Embryonic facial prominence (tissue), 1 donor: ENCODE measurements at regions not wholly inside any gene's neighbourhood (a gene's known extent, or its start where the extent isn't known, plus 50 kb on each side); places are given as distances from the start of the nearest gene placed in this dataset.
A peak's percentile ranks its signal among the peaks of the same experiment; 100 is the strongest.

Experiments
- DNase-seq: peaks from one replicate; pipeline ENCODE4 v3.0.0-alpha.2; 2016; ENCODE audit errors: extremely low spot score

DNA sequence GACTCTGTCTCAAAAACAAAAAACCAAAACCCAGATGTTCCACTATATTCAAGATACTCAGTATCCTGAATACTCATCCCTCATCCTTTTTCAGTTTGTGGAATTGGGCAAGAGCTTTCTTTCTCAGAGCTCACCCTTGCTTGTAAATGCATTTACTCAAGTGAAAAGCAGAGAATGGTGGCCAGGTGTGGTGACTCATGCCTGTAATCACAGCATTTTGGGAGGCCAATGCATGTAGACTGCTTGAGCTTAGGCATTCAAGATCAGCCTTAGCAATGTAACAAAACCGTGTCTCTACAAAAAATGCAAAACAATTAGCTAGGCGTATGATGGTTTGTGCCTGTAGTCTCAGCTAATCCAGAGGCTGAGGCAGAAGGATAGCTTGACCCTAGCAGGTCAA is 553.2 kb upstream of the AMELY start:
- no peak for DNase-seq

- DNase-seq, result no peak
These were observed 552.2 kb upstream of the AMELY start for GRCh38 chrY:7463711-7464110.

- no peak for DNase-seq
These were observed 551.6 kb upstream of the AMELY start for GRCh38 chrY:7463196-7463595.

DNA sequence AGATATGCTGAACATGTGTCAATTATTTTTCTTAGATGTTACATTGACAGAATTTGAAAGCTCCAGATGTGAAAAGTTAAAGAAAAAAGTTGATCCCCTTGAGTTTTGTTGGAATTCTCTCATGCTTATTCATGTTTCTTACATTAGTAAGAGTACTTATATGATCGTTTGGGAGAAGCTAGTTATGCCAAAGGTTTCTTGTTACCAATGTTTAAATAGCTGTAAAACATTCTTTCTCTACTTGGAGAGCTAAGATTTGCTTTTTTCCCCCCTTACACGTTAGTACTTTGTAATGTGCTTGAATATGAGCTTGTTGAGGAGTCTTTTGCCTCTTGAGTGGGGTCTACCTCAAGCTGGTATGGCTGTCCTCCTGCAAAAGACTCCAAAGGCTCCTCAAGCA is 551.1 kb upstream of the AMELY start:
- DNase-seq, result peak; percentile 8

- no peak for DNase-seq
These were observed 550.4 kb upstream of the AMELY start for GRCh38 chrY:7461873-7462525.

GRCh38 chrY:7459802-7460201 is 548.2 kb upstream of the AMELY start:
- DNase-seq, result no peak

DNA sequence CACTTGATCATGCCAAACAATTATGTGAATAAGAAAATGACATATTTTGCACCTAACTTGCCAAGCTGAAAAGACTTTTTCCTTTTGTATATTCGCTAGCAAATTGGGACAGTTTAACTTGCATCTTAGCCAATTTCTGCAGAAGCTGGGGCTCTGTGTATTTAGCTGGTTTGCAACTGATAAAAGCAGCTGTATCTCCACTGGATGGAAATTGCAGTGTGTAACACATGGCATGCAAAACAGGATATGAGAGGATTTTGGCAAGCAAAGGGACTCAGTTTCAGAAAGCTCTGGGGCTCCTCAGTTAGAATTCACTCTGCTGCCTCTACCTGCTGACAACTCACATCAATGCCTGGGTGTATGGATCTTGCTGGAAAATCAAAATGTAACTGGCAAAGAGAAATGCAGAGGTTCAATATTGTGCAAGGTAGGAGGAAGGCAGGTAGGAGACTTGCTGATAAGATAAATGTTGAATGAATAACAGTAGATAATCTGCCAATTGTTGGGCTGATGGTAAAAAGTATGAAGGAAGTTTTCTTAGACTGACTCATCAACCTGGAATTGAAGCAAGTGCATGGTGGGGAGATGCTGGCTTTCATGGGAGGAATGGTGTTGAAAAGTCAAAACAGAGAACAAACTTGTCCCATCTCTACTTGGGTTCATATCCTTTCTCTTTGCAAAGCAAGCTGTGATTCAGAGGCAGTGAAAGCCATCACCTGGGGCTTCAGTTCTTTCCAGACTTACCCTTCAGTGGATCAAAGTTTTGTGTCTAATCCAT is 546.9 kb upstream of the AMELY start:
- DNase-seq, result no peak

DNA sequence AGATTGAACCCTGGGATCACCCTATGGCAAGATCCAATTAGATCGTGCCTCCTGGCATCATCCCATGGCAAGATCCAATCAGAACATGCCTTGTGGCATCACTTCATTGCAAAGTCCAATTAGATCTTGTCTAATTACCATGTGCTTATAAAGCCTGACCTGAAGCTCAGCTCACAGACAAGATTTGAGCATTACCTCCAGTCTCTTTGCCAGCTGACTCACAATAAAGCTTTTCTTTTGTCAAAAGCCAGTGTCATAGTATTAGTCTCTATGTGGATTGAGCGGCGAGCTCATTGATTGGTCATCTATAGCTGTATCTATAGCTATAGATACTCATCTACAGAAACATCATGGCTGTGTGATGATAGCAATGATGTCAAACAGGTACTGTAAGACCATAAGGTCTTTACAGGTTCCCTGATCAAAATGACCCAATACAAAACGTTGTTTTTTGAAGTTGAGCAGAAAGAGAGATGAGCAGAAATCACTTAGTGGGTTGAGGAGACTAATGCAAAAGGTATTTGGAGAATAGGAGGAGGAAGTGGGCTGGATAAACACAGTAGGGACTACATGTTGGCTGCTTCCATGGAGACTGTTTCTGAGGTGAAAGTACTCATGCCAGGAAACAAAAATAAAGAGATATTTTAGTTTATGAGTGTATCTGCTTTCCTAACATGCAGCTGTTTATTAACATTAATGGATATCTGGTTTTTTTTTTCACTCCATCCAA is 545.9 kb upstream of the AMELY start:
- no peak for DNase-seq

DNA sequence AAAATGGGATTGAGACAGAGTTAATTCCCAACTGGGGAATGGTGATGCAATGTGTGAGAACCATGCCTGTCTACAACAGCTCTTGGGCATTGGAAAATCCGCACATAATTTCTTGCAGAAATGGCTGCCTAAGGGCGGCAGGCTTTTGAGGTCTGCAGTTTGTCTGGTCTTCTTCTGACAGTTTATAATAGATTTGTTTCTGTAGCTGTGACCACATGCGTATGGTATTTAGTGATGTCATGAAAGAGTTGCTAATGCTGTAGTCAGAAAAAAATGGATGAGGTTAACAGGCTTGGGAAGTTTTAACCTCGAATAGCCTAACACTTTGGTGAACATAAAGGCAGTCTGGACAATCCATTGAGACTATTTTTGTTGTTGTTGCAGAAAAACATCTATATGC is 544.1 kb upstream of the AMELY start:
- no peak for DNase-seq

DNA sequence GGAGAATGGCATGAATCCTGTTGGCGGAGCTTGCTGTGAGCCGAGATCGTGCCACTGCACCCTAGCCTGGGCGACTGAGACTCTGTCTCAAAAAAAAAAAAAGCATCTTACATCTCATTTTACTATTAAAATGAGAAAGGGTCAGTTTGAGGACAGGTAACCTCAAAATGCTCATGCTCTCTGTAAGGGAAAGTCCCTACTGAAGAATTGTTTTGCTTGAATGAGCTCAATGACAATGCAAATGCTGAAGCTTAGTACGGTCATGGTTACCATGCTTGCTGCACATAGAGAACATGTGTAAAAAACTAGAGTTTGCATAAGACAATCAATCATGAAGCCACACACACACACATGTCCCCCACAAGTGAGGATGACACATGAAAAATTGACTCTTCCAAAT is 541.8 kb upstream of the AMELY start:
- DNase-seq, result no peak

- no peak for DNase-seq
These were observed 540.7 kb upstream of the AMELY start for GRCh38 chrY:7452246-7452645.

- no peak for DNase-seq
These were observed 538.3 kb upstream of the AMELY start for GRCh38 chrY:7449860-7450259.

DNA sequence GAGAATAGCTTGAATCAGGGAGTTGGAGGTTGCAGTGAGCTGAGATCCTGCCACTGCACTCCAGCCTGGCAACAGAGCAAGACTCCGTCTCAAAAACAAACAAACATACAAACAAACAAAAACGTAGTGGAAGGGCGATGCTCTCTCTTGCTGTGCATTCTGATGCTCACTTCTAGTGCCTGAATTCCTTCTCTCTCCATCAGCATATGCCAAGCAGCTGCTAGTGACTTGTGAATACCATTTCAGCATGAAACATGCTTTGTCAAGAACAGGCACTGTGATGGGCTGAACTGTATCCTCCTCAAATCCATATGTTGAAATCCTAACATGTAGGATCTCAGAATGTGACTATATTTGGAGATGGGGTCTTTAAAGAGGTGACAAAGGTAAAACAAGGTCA is 537.1 kb upstream of the AMELY start:
- DNase-seq, result no peak

DNA sequence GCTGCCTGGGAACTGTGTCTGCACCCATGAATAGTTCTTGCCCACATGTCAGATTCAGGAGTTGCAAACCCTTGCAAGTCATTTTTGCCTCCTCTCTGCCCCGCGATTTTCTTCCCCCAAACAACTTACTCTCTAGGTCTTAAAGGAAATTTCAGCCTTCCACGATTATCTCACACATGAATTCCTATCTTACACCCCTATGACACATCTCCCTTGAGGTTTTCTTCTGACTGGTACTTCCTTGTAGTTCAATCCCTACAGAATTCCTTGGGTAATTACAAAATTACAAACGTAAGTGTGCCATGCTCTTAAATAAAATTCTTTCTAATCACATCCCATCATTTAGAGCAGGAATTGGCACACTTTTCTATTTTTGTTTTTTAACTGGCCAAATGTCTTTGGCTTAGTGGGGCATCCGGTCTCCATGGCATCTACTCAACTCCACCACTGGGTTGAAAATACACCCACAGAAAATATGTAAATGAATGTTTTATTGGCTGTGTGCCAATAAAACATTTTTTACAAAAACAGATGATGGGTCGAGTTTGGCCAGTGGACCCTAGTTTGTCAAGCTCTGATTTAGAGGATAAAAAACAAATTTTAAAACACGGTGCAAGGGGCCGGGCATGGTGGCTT is 536.4 kb upstream of the AMELY start:
- no peak for DNase-seq

- no peak for DNase-seq
These were observed 532.6 kb upstream of the AMELY start for GRCh38 chrY:7444141-7444540.

- DNase-seq, result no peak
These were observed 529.4 kb upstream of the AMELY start for GRCh38 chrY:7440796-7441530.

DNA sequence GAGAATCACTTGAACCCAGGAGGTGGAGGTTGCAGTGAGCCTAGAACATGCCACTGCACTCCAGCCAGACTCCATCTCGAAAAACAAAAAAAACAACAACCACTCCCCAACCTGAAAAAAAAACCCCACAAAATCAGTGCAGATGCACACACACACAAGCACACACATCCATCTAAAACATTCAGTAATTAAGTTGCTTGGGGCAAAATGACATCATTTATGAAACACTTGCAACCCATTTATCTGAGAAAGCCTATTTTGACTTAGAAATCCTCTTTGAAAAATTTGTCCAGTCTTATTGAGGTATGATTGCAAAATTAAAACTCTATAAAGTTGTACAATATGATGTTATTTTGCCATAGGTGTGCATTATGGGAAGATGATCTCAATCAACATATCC is 525.5 kb upstream of the AMELY start:
- DNase-seq, result no peak

GRCh38 chrY:7433817-7434809 is 522.6 kb upstream of the AMELY start:
- no peak for DNase-seq

DNA sequence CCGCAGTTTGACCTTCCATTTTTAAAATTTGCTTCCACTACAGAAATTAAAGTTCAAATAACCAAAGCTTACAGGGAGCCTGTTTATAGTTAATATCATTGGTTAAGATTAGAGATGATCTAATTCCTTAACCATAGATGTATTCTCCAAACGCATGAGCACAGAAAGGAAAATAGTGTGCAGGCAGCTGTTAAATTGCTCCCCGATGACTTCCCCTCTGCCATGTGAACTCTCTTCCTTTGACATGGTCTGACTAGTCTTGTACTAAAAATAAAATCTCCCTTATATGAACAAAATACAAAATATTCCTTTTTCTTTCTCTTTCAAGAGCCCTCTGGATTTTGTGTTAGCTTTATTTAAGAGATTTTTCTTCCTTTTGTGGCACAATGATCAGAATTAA is 507.6 kb upstream of the AMELY start:
- no peak for DNase-seq

DNA sequence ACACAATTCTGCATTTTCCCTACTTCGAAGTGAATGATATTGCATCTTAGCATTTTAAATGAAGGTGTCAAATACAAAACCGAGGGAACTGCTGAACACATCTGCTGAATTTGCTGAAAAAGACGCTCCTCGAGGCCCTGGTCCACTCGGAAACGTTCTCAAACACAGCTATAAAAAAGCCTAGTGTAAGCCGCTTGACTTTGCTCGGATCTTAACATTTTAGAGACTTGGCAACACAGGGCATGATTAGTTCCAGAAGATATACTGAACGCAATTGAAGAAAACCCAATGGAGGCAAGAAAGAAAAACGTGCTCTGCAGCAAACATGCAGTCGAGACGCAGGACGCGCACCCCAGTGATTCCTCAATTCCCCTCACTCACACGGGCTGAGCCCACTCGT is 506.4 kb upstream of the AMELY start:
- no peak for DNase-seq

DNA sequence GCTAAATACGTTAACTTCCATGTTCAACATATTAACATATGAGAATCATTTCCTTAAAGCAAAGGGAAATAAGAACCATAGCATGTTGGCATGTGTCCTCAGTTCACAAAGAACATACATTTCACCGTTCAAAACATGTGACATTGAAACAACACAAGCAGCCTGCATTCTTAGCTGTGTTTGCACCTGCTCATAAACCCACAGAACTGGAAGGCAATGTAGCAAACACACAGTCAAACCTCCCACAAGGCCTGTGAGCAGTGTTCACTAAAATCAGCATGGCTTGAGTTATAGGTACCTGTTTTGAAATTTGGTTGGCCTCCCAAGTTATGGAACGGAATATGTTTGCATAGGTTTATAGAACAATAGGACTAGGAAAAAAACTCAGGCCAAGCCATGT is 504.9 kb upstream of the AMELY start:
- no peak for DNase-seq
